Astrocyte (in vitro differentiated cells and primary cell): ENCODE measurements at regions not wholly inside any gene's neighbourhood (a gene's known extent, or its start where the extent isn't known, plus 50 kb on each side); places are given as distances from the start of the nearest gene placed in this dataset.

ENCODE experiments used
- DNase-seq: peaks from one replicate; pipeline ENCODE4 v3.0.0-alpha.2; 2010; ENCODE audit warnings: low read depth
- FAIRE-seq: peaks from 2 replicates; lab custom pipeline; 2011; peaks lifted over from hg19 to GRCh38; lab: Jason Lieb, UNC
- H2AFZ ChIP-seq: 2 replicates; pipeline ENCODE4 v1.6.0; 2012; ENCODE audit warnings: low read depth, low read length, inconsistent platforms
- H3K27ac ChIP-seq: 2 replicates; pipeline ENCODE4 v1.5.1; 2011; ENCODE audit warnings: low read depth, low read length, inconsistent platforms
- H3K27me3 ChIP-seq: 2 replicates; pipeline ENCODE4 v1.6.0; 2011; ENCODE audit warnings: low read length, inconsistent platforms; ENCODE audit not compliant: insufficient read depth
- H3K36me3 ChIP-seq: 2 replicates; pipeline ENCODE4 v1.5.1; 2011; ENCODE audit warnings: low read length, inconsistent platforms; ENCODE audit not compliant: insufficient read depth
- H3K4me1 ChIP-seq: 2 replicates; pipeline ENCODE4 v1.5.1; 2011; ENCODE audit warnings: low read length, inconsistent platforms; ENCODE audit not compliant: insufficient read depth
- H3K4me2 ChIP-seq: 2 replicates; pipeline ENCODE4 v1.6.0; 2012; ENCODE audit warnings: low read length, inconsistent platforms
- H3K4me3 ChIP-seq: 2 replicates; pipeline ENCODE4 v1.5.1; 2011; ENCODE audit warnings: low read depth, mild to moderate bottlenecking, low read length, inconsistent platforms; ENCODE audit not compliant: insufficient read depth
- H3K79me2 ChIP-seq: 2 replicates; pipeline ENCODE4 v1.6.0; 2012; ENCODE audit warnings: mild to moderate bottlenecking, low read length, inconsistent platforms; ENCODE audit not compliant: insufficient read depth
- H3K9ac ChIP-seq: 2 replicates; pipeline ENCODE4 v1.6.0; 2012; ENCODE audit warnings: mild to moderate bottlenecking, low read length, inconsistent platforms
- H3K9me3 ChIP-seq: 2 replicates; pipeline ENCODE4 v1.5.1; 2012; ENCODE audit warnings: low read depth, mild to moderate bottlenecking, low read length, inconsistent platforms; ENCODE audit not compliant: insufficient read depth
- H4K20me1 ChIP-seq: 2 replicates; pipeline ENCODE4 v1.6.0; 2012; ENCODE audit warnings: low read length, inconsistent platforms; ENCODE audit not compliant: insufficient read depth
- H3K27ac Mint-ChIP-seq: one replicate; pipeline ENCODE4 v1.8.0; 2021; ENCODE audit warnings: mild to moderate bottlenecking, mixed read lengths; ENCODE audit not compliant: unreplicated experiment
- H3K27me3 Mint-ChIP-seq: one replicate; pipeline ENCODE4 v1.8.0; 2021; ENCODE audit warnings: low read depth, mixed read lengths; ENCODE audit not compliant: unreplicated experiment
- H3K36me3 Mint-ChIP-seq: one replicate; pipeline ENCODE4 v1.8.0; 2021; ENCODE audit warnings: low read depth, mixed read lengths; ENCODE audit not compliant: unreplicated experiment
- H3K4me1 Mint-ChIP-seq: one replicate; pipeline ENCODE4 v1.8.0; 2021; ENCODE audit warnings: low read depth, mixed read lengths; ENCODE audit not compliant: unreplicated experiment
- H3K4me3 Mint-ChIP-seq: one replicate; pipeline ENCODE4 v1.8.0; 2021; ENCODE audit warnings: mild to moderate bottlenecking, moderate library complexity, mixed read lengths; ENCODE audit not compliant: unreplicated experiment
- H3K9me3 Mint-ChIP-seq: one replicate; pipeline ENCODE4 v1.8.0; 2021; ENCODE audit warnings: mild to moderate bottlenecking, mixed read lengths; ENCODE audit not compliant: unreplicated experiment
- EZH2 ChIP-seq: IDR thresholded peaks from 2 replicates; pipeline ENCODE4 v1.6.1; 2012; ENCODE audit warnings: mild to moderate bottlenecking, low read length, inconsistent platforms; ENCODE audit not compliant: insufficient read depth
- TF ChIP-seq, protein P1 (sequence below): IDR thresholded peaks from 2 replicates; pipeline ENCODE4 v1.5.1; 2011; ENCODE audit warnings: low read depth, mild to moderate bottlenecking, inconsistent platforms, low read length, moderate library complexity; ENCODE audit not compliant: insufficient read depth

DNA sequence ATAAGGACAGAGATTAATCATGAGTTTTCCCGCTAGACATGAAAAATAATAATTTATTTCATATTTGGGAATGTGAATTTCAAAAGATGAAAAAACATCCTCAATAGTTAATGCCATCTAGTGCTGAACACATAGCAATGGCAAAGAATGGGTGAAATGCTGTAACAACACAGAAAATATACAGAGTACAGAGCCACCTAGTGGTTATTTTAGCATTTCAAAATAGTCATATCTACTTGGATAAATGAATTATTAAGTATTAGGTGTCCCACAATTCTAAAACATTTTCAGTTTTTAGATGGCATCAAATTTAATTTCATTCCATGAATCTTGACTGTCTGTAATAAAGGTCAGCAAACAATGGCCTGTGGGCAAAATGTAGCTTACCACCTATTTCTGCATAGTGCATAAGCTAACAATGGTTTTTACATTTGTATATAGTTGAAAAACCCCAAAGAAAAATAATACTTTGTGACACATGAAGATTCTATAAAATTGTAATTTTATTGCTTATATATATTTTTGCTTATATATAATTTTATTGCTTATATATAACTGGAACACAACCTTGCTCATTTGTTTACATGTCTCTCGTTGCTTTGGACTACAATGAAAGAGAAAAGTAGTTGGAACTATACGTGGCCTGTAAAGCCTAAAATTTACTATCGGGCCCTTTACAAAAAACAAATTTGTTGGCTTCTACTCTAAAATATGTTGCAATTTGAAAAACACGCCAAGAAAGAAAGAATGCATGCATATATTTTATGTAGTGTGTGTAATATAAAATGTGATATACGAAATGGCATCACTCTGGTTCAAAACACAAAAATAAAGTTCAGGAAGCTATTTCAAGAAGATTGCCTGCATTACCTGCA lies 99.1 kb upstream of the FAM47C start:
- H3K4me2 ChIP-seq, result no peak overlapping the region
- no peak overlapping the region for H3K9ac ChIP-seq
- H3K36me3 Mint-ChIP-seq, result no peaks in the 10 kb centered on the region
- no peaks in the 10 kb centered on the region for H3K27me3 ChIP-seq
- no peak overlapping the region for H2AFZ ChIP-seq
- H3K27ac ChIP-seq, result no peak overlapping the region
- no peak overlapping the region for H3K27ac Mint-ChIP-seq
- H3K4me1 ChIP-seq, result no peaks in the 10 kb centered on the region
- TF ChIP-seq, protein P1, sequence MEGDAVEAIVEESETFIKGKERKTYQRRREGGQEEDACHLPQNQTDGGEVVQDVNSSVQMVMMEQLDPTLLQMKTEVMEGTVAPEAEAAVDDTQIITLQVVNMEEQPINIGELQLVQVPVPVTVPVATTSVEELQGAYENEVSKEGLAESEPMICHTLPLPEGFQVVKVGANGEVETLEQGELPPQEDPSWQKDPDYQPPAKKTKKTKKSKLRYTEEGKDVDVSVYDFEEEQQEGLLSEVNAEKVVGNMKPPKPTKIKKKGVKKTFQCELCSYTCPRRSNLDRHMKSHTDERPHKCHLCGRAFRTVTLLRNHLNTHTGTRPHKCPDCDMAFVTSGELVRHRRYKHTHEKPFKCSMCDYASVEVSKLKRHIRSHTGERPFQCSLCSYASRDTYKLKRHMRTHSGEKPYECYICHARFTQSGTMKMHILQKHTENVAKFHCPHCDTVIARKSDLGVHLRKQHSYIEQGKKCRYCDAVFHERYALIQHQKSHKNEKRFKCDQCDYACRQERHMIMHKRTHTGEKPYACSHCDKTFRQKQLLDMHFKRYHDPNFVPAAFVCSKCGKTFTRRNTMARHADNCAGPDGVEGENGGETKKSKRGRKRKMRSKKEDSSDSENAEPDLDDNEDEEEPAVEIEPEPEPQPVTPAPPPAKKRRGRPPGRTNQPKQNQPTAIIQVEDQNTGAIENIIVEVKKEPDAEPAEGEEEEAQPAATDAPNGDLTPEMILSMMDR, result peak; percentile 50
- no peak for TF ChIP-seq EZH2
- no peak overlapping the region for H3K4me3 Mint-ChIP-seq
- H3K27me3 Mint-ChIP-seq, result no peaks in the 10 kb centered on the region
- no peaks in the 10 kb centered on the region for H3K9me3 ChIP-seq
- H3K9me3 Mint-ChIP-seq, result peaks cover 5% of the 10 kb centered on the region
- FAIRE-seq, result peak; percentile 80
- no peaks in the 10 kb centered on the region for H3K79me2 ChIP-seq
- H3K4me3 ChIP-seq, result no peak overlapping the region
- no peaks in the 10 kb centered on the region for H4K20me1 ChIP-seq
- peak; percentile 2 for DNase-seq
- H3K4me1 Mint-ChIP-seq, result no peaks in the 10 kb centered on the region
- no peaks in the 10 kb centered on the region for H3K36me3 ChIP-seq

DNA sequence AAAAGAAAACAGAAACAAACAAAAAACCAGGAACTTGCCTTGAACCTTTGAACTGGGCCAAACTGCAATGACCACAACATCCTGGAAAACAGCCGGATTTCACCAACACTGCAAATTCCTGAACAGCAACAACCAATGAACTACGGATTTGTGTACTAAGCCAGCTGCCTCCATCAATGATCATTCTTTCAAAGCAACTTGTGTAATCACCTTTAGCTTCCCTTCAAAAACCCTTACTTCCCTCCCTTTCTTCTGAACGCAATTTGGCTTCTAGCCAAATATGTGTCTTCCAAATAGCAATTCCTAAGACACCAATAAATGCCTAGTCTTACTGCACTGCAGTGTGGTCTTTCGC lies 98.5 kb upstream of the FAM47C start:
- Histone ChIP-seq H3K9me3 (no peaks in the 10 kb centered on the region), H3K4me2 (no peak overlapping the region), H3K4me3 (no peak overlapping the region), H3K27me3 (no peaks in the 10 kb centered on the region), H3K9ac (no peak overlapping the region), H3K79me2 (no peaks in the 10 kb centered on the region), H3K4me1 (no peaks in the 10 kb centered on the region), H3K36me3 (no peaks in the 10 kb centered on the region), H3K27ac (no peak overlapping the region), H2AFZ (no peak overlapping the region), H4K20me1 (no peaks in the 10 kb centered on the region)
- no peak overlapping the region for H3K4me3 Mint-ChIP-seq
- TF ChIP-seq, protein P1, result no peak
- TF ChIP-seq EZH2, result no peak
- FAIRE-seq, result peak; percentile 72
- no peak for DNase-seq
- no peaks in the 10 kb centered on the region for H3K4me1 Mint-ChIP-seq
- H3K36me3 Mint-ChIP-seq, result no peaks in the 10 kb centered on the region
- no peak overlapping the region for H3K27ac Mint-ChIP-seq
- H3K9me3 Mint-ChIP-seq, result peaks cover 2% of the 10 kb centered on the region
- no peaks in the 10 kb centered on the region for H3K27me3 Mint-ChIP-seq

DNA sequence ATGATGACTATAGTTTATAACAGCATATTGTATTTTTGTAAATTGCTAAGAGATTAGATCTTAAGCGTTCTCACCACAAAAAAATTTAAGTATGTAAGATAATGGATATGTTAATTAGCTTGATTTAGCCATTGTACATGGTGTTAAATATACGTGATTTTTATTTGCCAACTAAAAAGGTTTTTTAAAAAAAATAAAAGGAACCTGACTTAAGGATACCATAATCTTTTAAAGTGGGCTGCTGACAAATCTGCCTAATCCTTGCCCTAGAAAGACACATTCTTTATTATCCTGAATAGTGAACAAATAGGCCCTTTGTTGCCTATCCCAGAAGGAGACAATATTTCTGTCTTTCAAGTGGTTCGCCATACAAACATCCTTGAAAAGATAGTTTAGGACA lies 94.6 kb upstream of the FAM47C start:
- no peak overlapping the region for H3K9ac ChIP-seq
- H3K4me3 ChIP-seq, result no peak overlapping the region
- no peak for TF ChIP-seq EZH2
- TF ChIP-seq, protein P1, result no peak
- H3K4me2 ChIP-seq, result no peak overlapping the region
- no peak overlapping the region for H3K27ac Mint-ChIP-seq
- H3K4me1 Mint-ChIP-seq, result no peaks in the 10 kb centered on the region
- H3K27me3 Mint-ChIP-seq, result no peaks in the 10 kb centered on the region
- H3K9me3 ChIP-seq, result no peaks in the 10 kb centered on the region
- no peak overlapping the region for H3K4me3 Mint-ChIP-seq
- no peaks in the 10 kb centered on the region for H3K36me3 Mint-ChIP-seq
- no peaks in the 10 kb centered on the region for H3K27me3 ChIP-seq
- DNase-seq (no peak), FAIRE-seq (peak; percentile 85)
- no peaks in the 10 kb centered on the region for H3K9me3 Mint-ChIP-seq
- no peaks in the 10 kb centered on the region for H3K36me3 ChIP-seq
- H2AFZ ChIP-seq, result no peak overlapping the region
- no peak overlapping the region for H3K27ac ChIP-seq
- no peaks in the 10 kb centered on the region for H4K20me1 ChIP-seq
- H3K79me2 ChIP-seq, result no peaks in the 10 kb centered on the region
- no peaks in the 10 kb centered on the region for H3K4me1 ChIP-seq
